Lower lobe of right lung (tissue), 2 donors: ENCODE measurements at regions not wholly inside any gene's neighbourhood (a gene's known extent, or its start where the extent isn't known, plus 50 kb on each side); places are given as distances from the start of the nearest gene placed in this dataset.
A peak's percentile ranks its signal among the peaks of the same experiment; 100 is the strongest.

ENCODE experiments used
- ATAC-seq, 2 donors: fragments of 200-7000 bp; cut with Tn5 transposase; one replicate each; pipeline ENCODE4 v1.9.1; 2020 to 2022; ENCODE audit warnings: mild to moderate bottlenecking in 2 of 2, moderate library complexity in 2 of 2
- DNase-seq: peaks from one replicate; pipeline ENCODE4 v3.0.0-alpha.2; 2020
- H3K27ac ChIP-seq: fragments of 200-600 bp; one replicate; pipeline ENCODE4 v1.8.0; 2022
- H3K27me3 ChIP-seq: fragments of 200-600 bp; one replicate; pipeline ENCODE4 v1.8.0; 2022; ENCODE audit warnings: low read depth
- H3K36me3 ChIP-seq: fragments of 200-600 bp; one replicate; pipeline ENCODE4 v1.8.0; 2022; ENCODE audit warnings: mild to moderate bottlenecking
- H3K4me1 ChIP-seq: fragments of 200-600 bp; one replicate; pipeline ENCODE4 v1.8.0; 2022
- H3K4me3 ChIP-seq: fragments of 200-600 bp; one replicate; pipeline ENCODE4 v1.8.0; 2022; ENCODE audit warnings: mild to moderate bottlenecking
- H3K9me3 ChIP-seq: fragments of 200-600 bp; one replicate; pipeline ENCODE4 v1.8.0; 2022
- CTCF ChIP-seq: fragments of 200-600 bp; IDR thresholded peaks from one replicate; pipeline ENCODE4 v1.8.0; 2022; ENCODE audit warnings: antibody characterized with exemption, mild to moderate bottlenecking
- intact Hi-C: fragments of 100-400 bp; cut with DNase I; formaldehyde crosslinking; loops from one replicate; pipeline ENCODE4 v1.11.0; 2022
- donor health status: DM: no; HTN: yes; CAD: no; lungs with severe emphysema.

- Histone ChIP-seq H3K36me3 (no peaks in the 10 kb centered on the region), H3K4me3 (no peak overlapping the region), H3K27ac (peak overlapping the region; percentile 34), H3K27me3 (no peaks in the 10 kb centered on the region), H3K4me1 (peaks cover 28% of the 10 kb centered on the region), H3K9me3 (no peaks in the 10 kb centered on the region)
- intact Hi-C loops, result no loop called here
- ATAC-seq, result no peak
- DNase-seq, result no peak
- no peak for TF ChIP-seq CTCF
Observed at GRCh38 chr10:78963074-78964034, 105.4 kb upstream of the ZMIZ1 start.

GRCh38 chr10:78964274-78964951 is 104.4 kb upstream of the ZMIZ1 start:
- no peak overlapping the region for H3K4me3 ChIP-seq
- H3K27me3 ChIP-seq, result no peaks in the 10 kb centered on the region
- intact Hi-C loops, result no loop called here
- H3K4me1 ChIP-seq, result peaks cover 31% of the 10 kb centered on the region
- TF ChIP-seq CTCF, result no peak
- no peaks in the 10 kb centered on the region for H3K36me3 ChIP-seq
- no peak overlapping the region for H3K27ac ChIP-seq
- no peaks in the 10 kb centered on the region for H3K9me3 ChIP-seq
- ATAC-seq, result no peak
- DNase-seq, result no peak

GRCh38 chr10:78964952-78965633 is 103.7 kb upstream of the ZMIZ1 start:
- Histone ChIP-seq H3K9me3 (no peaks in the 10 kb centered on the region), H3K4me1 (peaks cover 32% of the 10 kb centered on the region), H3K27me3 (no peaks in the 10 kb centered on the region), H3K4me3 (no peak overlapping the region), H3K36me3 (no peaks in the 10 kb centered on the region), H3K27ac (no peak overlapping the region)
- intact Hi-C loops, result no loop called here
- no peak for TF ChIP-seq CTCF
- ATAC-seq (peak; percentile 4 to 6), DNase-seq (no peak)

GRCh38 chr10:78966182-78966787 is 102.5 kb upstream of the ZMIZ1 start:
- Histone ChIP-seq H3K36me3 (no peaks in the 10 kb centered on the region), H3K4me1 (peaks cover 20% of the 10 kb centered on the region), H3K9me3 (no peaks in the 10 kb centered on the region), H3K4me3 (no peak overlapping the region), H3K27ac (no peak overlapping the region), H3K27me3 (no peaks in the 10 kb centered on the region)
- TF ChIP-seq CTCF, result no peak
- no peak for ATAC-seq
- intact Hi-C loops, result no loop called here
- DNase-seq, result no peak

GRCh38 chr10:78966844-78967488 is 101.8 kb upstream of the ZMIZ1 start:
- Histone ChIP-seq H3K4me1 (peaks cover 17% of the 10 kb centered on the region), H3K9me3 (no peaks in the 10 kb centered on the region), H3K27ac (no peak overlapping the region), H3K27me3 (no peaks in the 10 kb centered on the region), H3K4me3 (no peak overlapping the region), H3K36me3 (no peaks in the 10 kb centered on the region)
- DNase-seq, result no peak
- TF ChIP-seq CTCF, result no peak
- ATAC-seq, result no peak
- intact Hi-C loops, result no loop called here
